ENCODE measurements at regions not wholly inside any gene's neighbourhood (a gene's known extent, or its start where the extent isn't known, plus 50 kb on each side); places are given as distances from the start of the nearest gene placed in this dataset.

- TF ChIP-seq CTCF (IDR thresholded peaks at IDR 0.05; ENCODE audit: insufficient read depth, missing control alignments): no peak
- no peak for DNase-seq (ENCODE audit: insufficient read length, low spot score)
- no peak for FAIRE-seq
Observed at GRCh38 chr10:65565246-65565645, 1360.6 kb upstream of the LRRTM3 start.

- no peak for TF ChIP-seq CTCF (IDR thresholded peaks at IDR 0.05; ENCODE audit: insufficient read depth, missing control alignments)
- no peak for DNase-seq (ENCODE audit: insufficient read length, low spot score)
- no peak for FAIRE-seq
Observed at GRCh38 chr10:65566906-65567305, 1358.9 kb upstream of the LRRTM3 start.

- DNase-seq (ENCODE audit: insufficient read length, low spot score) (no peak), FAIRE-seq (no peak)
- TF ChIP-seq CTCF (IDR thresholded peaks at IDR 0.05; ENCODE audit: insufficient read depth, missing control alignments): no peak
Observed at GRCh38 chr10:65570143-65571010, 1355.5 kb upstream of the LRRTM3 start.

- no peak for TF ChIP-seq CTCF (IDR thresholded peaks at IDR 0.05; ENCODE audit: insufficient read depth, missing control alignments)
- DNase-seq (ENCODE audit: insufficient read length, low spot score): no peak
- FAIRE-seq: no peak
Observed at GRCh38 chr10:65571011-65571570, 1354.7 kb upstream of the LRRTM3 start.

GRCh38 chr10:65581426-65582026 lies 1344.3 kb upstream of the LRRTM3 start:
- FAIRE-seq (no peak), DNase-seq (ENCODE audit: insufficient read length, low spot score) (no peak)
- TF ChIP-seq CTCF (IDR thresholded peaks at IDR 0.05; ENCODE audit: insufficient read depth, missing control alignments): no peak

- no peak for TF ChIP-seq CTCF (IDR thresholded peaks at IDR 0.05; ENCODE audit: insufficient read depth, missing control alignments)
- DNase-seq (ENCODE audit: insufficient read length, low spot score): no peak
- no peak for FAIRE-seq
Observed at GRCh38 chr10:65602182-65602865, 1323.5 kb upstream of the LRRTM3 start.

Data from D721Med (cell line).